Esophagus squamous epithelium (tissue), 5 donors: ENCODE measurements at regions not wholly inside any gene's neighbourhood (a gene's known extent, or its start where the extent isn't known, plus 50 kb on each side); places are given as distances from the start of the nearest gene placed in this dataset.
"Not testable (repeated sequence)": the region's sequence is repeated elsewhere in the genome, so short reads cannot be mapped to it uniquely, and the experiment has no call there.

Source experiments
- DNase-seq: peaks from one replicate; lab custom pipeline; 2025; lab: John Stamatoyannopoulos, UW
- H3K27ac ChIP-seq, 4 donors: fragments of 200-600 bp; sonication (generic); one replicate each; pipeline ENCODE4 v1.5.1; 2016 to 2019; ENCODE audit warnings: mild to moderate bottlenecking in 1 of 4
- H3K27me3 ChIP-seq, 4 donors: fragments of 200-600 bp; sonication (generic); 1 replicate in 3 of 4; 2 replicates in 1 of 4; pipeline versions ENCODE4 v1.5.1 to v1.6.0; 2017 to 2021; ENCODE audit warnings: antibody characterized with exemption in 1 of 4
- H3K36me3 ChIP-seq, 3 donors: fragments of 200-600 bp; sonication (generic); one replicate each; pipeline ENCODE4 v1.5.1; 2016 to 2019
- H3K4me1 ChIP-seq, 3 donors: fragments of 200-600 bp; sonication (generic); one replicate each; pipeline ENCODE4 v1.5.1; 2017 to 2019
- H3K4me3 ChIP-seq, 4 donors: fragments of 200-600 bp; sonication (generic); 1 replicate in 3 of 4; 2 replicates in 1 of 4; pipeline ENCODE4 v1.5.1; 2016 to 2019; ENCODE audit warnings: mild to moderate bottlenecking in 2 of 4, moderate library complexity in 1 of 4
- H3K9me3 ChIP-seq, 3 donors: fragments of 200-600 bp; sonication (generic); one replicate each; pipeline ENCODE4 v1.5.1; 2016 to 2019
- CTCF ChIP-seq, 6 experiments: fragments of 450-650 bp in 4 of 6; fragments of 200-600 bp in 2 of 6; sonication (generic) in 2 of 6; IDR thresholded peaks; one replicate each; pipeline ENCODE4 v1.5.1; 2016 to 2019; ENCODE audit warnings: antibody characterized with exemption in 6 of 6, mild to moderate bottlenecking in 4 of 6, moderate library complexity in 4 of 6
- POLR2A ChIP-seq, 4 donors: fragments of 450-650 bp; IDR thresholded peaks; one replicate each; pipeline ENCODE4 v1.6.1; 2017; ENCODE audit warnings: antibody characterized with exemption in 4 of 4, mild to moderate bottlenecking in 4 of 4, moderate library complexity in 3 of 4
- WGBS, 2 donors: methylation state at CpG; one replicate each; pipeline ENCODE4 v1.1.5; 2018; 5-methylcytosine and 5-hydroxymethylcytosine counted together
- intact Hi-C: fragments of 100-400 bp; cut with DNase I; formaldehyde crosslinking; loops from one replicate; pipeline ENCODE4 v1.15.0; 2022
- donor health status: DM: yes; HTN: yes; CAD: no.

GRCh38 chr2:143839456-143839855 is 680.5 kb downstream of the ZEB2 start:
- no peaks in the 10 kb centered on the region for H3K9me3 ChIP-seq
- no peak for DNase-seq
- H3K27me3 ChIP-seq, result no peaks in the 10 kb centered on the region
- TF ChIP-seq CTCF (IDR thresholded peaks at IDR 0.05), result no peak
- no peak for TF ChIP-seq POLR2A (IDR thresholded peaks at IDR 0.05)
- WGBS, 2 donors, result 38 to 70% methylated on average over 2 of the region's 2 CpGs
- no peak overlapping the region for H3K4me3 ChIP-seq
- intact Hi-C loops, result no loop called here
- H3K27ac ChIP-seq, result no peak overlapping the region
- no peaks in the 10 kb centered on the region for H3K36me3 ChIP-seq
- no peaks in the 10 kb centered on the region for H3K4me1 ChIP-seq

- H3K36me3 ChIP-seq, H3K9me3 ChIP-seq, H3K4me3 ChIP-seq, intact Hi-C loops, H3K4me1 ChIP-seq, H3K27me3 ChIP-seq, H3K27ac ChIP-seq, DNase-seq: not testable (repeated sequence)
Observed at GRCh38 chr2:143837055-143837454, 682.9 kb downstream of the ZEB2 start.

- Histone ChIP-seq H3K27me3 (no peaks in the 10 kb centered on the region), H3K27ac (no peak overlapping the region), H3K9me3 (no peaks in the 10 kb centered on the region), H3K36me3 (no peaks in the 10 kb centered on the region), H3K4me3 (no peak overlapping the region), H3K4me1 (no peaks in the 10 kb centered on the region)
- TF ChIP-seq POLR2A (IDR thresholded peaks at IDR 0.05) (no peak), CTCF (IDR thresholded peaks at IDR 0.05) (no peak)
- intact Hi-C loops, result no loop called here
- WGBS, 2 donors, result 0 to 40% methylated on average over 2 of the region's 2 CpGs
- no peak for DNase-seq
Observed at GRCh38 chr2:143835481-143835880, 684.4 kb downstream of the ZEB2 start.

- H3K4me3 ChIP-seq, result no peak overlapping the region
- H3K27ac ChIP-seq, result no peak overlapping the region
- H3K36me3 ChIP-seq, result no peaks in the 10 kb centered on the region
- intact Hi-C loops, result no loop called here
- no peak for TF ChIP-seq POLR2A (IDR thresholded peaks at IDR 0.05)
- no peak for TF ChIP-seq CTCF (IDR thresholded peaks at IDR 0.05)
- H3K9me3 ChIP-seq, result no peaks in the 10 kb centered on the region
- WGBS, 2 donors, result 83 to 88% methylated on average over 10 of the region's 10 CpGs
- no peaks in the 10 kb centered on the region for H3K4me1 ChIP-seq
- no peaks in the 10 kb centered on the region for H3K27me3 ChIP-seq
- no peak for DNase-seq
Observed at GRCh38 chr2:143833015-143833660, 686.8 kb downstream of the ZEB2 start.

- H3K4me3 ChIP-seq, result no peak overlapping the region
- no peaks in the 10 kb centered on the region for H3K9me3 ChIP-seq
- H3K36me3 ChIP-seq, result no peaks in the 10 kb centered on the region
- intact Hi-C loops, result no loop called here
- H3K27ac ChIP-seq, result no peak overlapping the region
- no peak for DNase-seq
- TF ChIP-seq POLR2A (IDR thresholded peaks at IDR 0.05), result no peak
- TF ChIP-seq CTCF (IDR thresholded peaks at IDR 0.05), result no peak
- no peaks in the 10 kb centered on the region for H3K27me3 ChIP-seq
- H3K4me1 ChIP-seq, result no peaks in the 10 kb centered on the region
Observed at GRCh38 chr2:143830476-143830875, 689.4 kb downstream of the ZEB2 start.
